HG03064 (cell line): ENCODE measurements at regions not wholly inside any gene's neighbourhood (a gene's known extent, or its start where the extent isn't known, plus 50 kb on each side); places are given as distances from the start of the nearest gene placed in this dataset.
"Not testable (repeated sequence)": the region's sequence is repeated elsewhere in the genome, so short reads cannot be mapped to it uniquely, and the experiment has no call there.

Source experiments
- ATAC-seq: cut with Tn5 transposase; IDR thresholded peaks from one replicate; pipeline ENCODE4 v1.9.1; 2021; ENCODE audit warnings: low read depth; ENCODE audit not compliant: unreplicated experiment

- ATAC-seq, result no peak
Observed at GRCh38 chr10:44558521-44558920, 173.6 kb upstream of the CXCL12 start.

GRCh38 chr10:44564361-44564760, 179.5 kb upstream of the CXCL12 start:
- ATAC-seq, result no peak

- ATAC-seq, result no peak
Observed at GRCh38 chr10:44564790-44565189, 179.9 kb upstream of the CXCL12 start.

GRCh38 chr10:44566786-44567185, 181.9 kb upstream of the CXCL12 start:
- ATAC-seq, result no peak

GRCh38 chr10:44567471-44567870, 182.6 kb upstream of the CXCL12 start:
- ATAC-seq, result no peak

- ATAC-seq, result no peak
Observed at GRCh38 chr10:44569193-44570091, 184.5 kb upstream of the CXCL12 start.

GRCh38 chr10:44571701-44572100, 186.8 kb upstream of the CXCL12 start:
- ATAC-seq, result no peak

GRCh38 chr10:44572146-44572545, 187.2 kb upstream of the CXCL12 start:
- ATAC-seq, result no peak

- no peak for ATAC-seq
Observed at GRCh38 chr10:44573821-44574220, 188.9 kb upstream of the CXCL12 start.

GRCh38 chr10:44574596-44575480, 189.9 kb upstream of the CXCL12 start:
- ATAC-seq, result no peak

- ATAC-seq, result no peak
Observed at GRCh38 chr10:44575601-44576380, 190.9 kb upstream of the CXCL12 start.

- ATAC-seq, result no peak
Observed at GRCh38 chr10:44576702-44577191, 191.8 kb upstream of the CXCL12 start.

- ATAC-seq, result no peak
Observed at GRCh38 chr10:44577533-44577932, 192.6 kb upstream of the CXCL12 start.

GRCh38 chr10:44578271-44578670, 193.4 kb upstream of the CXCL12 start:
- ATAC-seq, result no peak

- not testable (repeated sequence) for ATAC-seq
Observed at GRCh38 chr10:44578963-44579362, 194.1 kb upstream of the CXCL12 start.

GRCh38 chr10:44581996-44582395, 197.1 kb upstream of the CXCL12 start:
- ATAC-seq, result no peak

GRCh38 chr10:44587488-44588318, 202.8 kb upstream of the CXCL12 start:
- ATAC-seq, result no peak

- ATAC-seq, result no peak
Observed at GRCh38 chr10:44589181-44589943, 204.5 kb upstream of the CXCL12 start.

GRCh38 chr10:44589944-44590449, 205.1 kb upstream of the CXCL12 start:
- no peak for ATAC-seq
